ENCODE measurements at regions not wholly inside any gene's neighbourhood (a gene's known extent, or its start where the extent isn't known, plus 50 kb on each side); places are given as distances from the start of the nearest gene placed in this dataset.
A peak's percentile ranks its signal among the peaks of the same experiment; 100 is the strongest.

DNA sequence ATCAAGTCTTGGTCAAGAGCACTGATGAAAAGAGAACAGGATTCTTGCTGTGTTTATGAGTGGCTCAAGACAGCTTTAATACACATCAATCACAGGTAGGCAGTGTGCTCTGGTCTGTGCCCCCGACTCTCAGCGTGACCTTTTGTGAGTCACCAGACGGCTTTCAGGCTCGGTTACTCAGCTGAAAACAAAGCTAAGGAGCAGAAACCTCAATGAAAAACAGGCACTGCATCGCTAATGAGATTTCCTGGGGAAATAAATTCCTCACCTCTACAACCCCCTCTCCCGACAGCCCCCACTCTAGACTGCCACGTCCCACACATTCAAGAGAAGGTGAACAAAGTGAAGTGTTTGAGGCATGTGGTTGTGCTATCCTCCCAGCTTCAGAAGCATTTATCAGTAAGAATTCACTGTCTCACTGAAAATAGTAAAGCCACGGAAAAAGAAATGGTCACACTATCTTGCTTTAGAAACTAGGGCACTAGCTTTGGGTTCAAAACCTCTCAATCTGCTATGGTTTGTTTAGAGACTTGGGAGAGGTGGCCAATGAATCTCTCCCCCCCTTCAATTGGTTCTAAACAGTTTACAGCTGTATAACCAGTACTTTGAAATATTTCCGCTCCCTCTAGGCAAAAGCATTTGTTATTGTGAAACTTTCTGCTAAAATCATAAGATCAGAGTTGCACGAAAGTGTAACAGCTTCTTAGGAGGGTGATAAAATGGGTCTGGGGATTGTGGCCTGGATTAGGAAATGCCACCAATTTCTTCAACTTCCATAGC lies 199.5 kb upstream of the PMFBP1 start:
- in situ Hi-C loops (cut with MboI), result no loop called here
- ATAC-seq, result no peak
- DNase-seq (ENCODE audit: extremely low read depth in 1 of 4, low spot score in 3 of 4), result peak in 1 of 4 experiments; percentile 2
- no peaks in the 10 kb centered on the region for H3K36me3 ChIP-seq (ENCODE audit: control insufficient read depth, insufficient read depth, low read length)
- no peaks in the 10 kb centered on the region for H3K9me3 ChIP-seq (replicated peaks; ENCODE audit: control insufficient read depth, insufficient read depth, low read depth, low read length)
- no peaks in the 10 kb centered on the region; a peak in 1 of 5 replicates for H3K27me3 ChIP-seq (ENCODE audit: control insufficient read depth in 2 of 2, insufficient read depth in 2 of 2, low read length in 2 of 2)
- intact Hi-C loops (cut with micrococcal nuclease), result no loop called here
- no peak for FAIRE-seq
- TF ChIP-seq, protein P1, sequence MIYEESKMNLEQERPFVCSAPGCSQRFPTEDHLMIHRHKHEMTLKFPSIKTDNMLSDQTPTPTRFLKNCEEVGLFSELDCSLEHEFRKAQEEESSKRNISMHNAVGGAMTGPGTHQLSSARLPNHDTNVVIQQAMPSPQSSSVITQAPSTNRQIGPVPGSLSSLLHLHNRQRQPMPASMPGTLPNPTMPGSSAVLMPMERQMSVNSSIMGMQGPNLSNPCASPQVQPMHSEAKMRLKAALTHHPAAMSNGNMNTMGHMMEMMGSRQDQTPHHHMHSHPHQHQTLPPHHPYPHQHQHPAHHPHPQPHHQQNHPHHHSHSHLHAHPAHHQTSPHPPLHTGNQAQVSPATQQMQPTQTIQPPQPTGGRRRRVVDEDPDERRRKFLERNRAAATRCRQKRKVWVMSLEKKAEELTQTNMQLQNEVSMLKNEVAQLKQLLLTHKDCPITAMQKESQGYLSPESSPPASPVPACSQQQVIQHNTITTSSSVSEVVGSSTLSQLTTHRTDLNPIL (CRISPR knock-in tag; IDR thresholded peaks at IDR 0.05), result no peak
- TF ChIP-seq ATF3 (IDR thresholded peaks at IDR 0.05) (peak; percentile 16; the same call in 1 of the 2 replicates), ATF3 (CRISPR knock-in tag; conservative IDR thresholded peaks at IDR 0.05) (no peak)
- 2% methylated on average over 10 of the region's 10 CpGs for WGBS (ENCODE audit: insufficient coverage, low coverage, missing lambda C conversion rate)
- no peak overlapping the region for H3K9ac ChIP-seq (ENCODE audit: insufficient read depth in 1 of 2, low read depth in 2 of 2, low read length in 2 of 2)
- H3K4me1 ChIP-seq (replicated peaks in 1 of 2; ENCODE audit: control insufficient read depth in 2 of 2, insufficient read depth in 2 of 2, low read length in 2 of 2), result no peaks in the 10 kb centered on the region
- no peak overlapping the region for H3K4me3 ChIP-seq
- BruUV-seq (replicated peaks), result no TSS peak
- POLR2A ChIA-PET, result interaction anchor here (1.6 kb wide), 1 partner anchor 29 kb away, joined by 3 read pairs; no protein-coding TSS in a partner anchor
- H4K20me1 ChIP-seq (replicated peaks; ENCODE audit: control insufficient read depth, insufficient read depth, low read length), result no peaks in the 10 kb centered on the region
- no peak overlapping the region for H3K4me2 ChIP-seq (ENCODE audit: insufficient read depth, low read length)
- H3K9me1 ChIP-seq (ENCODE audit: control insufficient read depth, insufficient read depth, low read length), result no peaks in the 10 kb centered on the region
- no peaks in the 10 kb centered on the region for H3K79me2 ChIP-seq (ENCODE audit: control insufficient read depth, insufficient read depth, low read length)
- H3K27ac ChIP-seq (ENCODE audit: extremely low read depth, low read depth, low read length), result no peak overlapping the region
- H2AFZ ChIP-seq (ENCODE audit: low read depth, low read length), result no peak overlapping the region
- CTCF ChIA-PET (ENCODE audit: low intra/inter-chr PET ratio), result no interaction called here

All from K562 (cell line).